KOPT-K1 (cell line): ENCODE measurements at regions not wholly inside any gene's neighbourhood (a gene's known extent, or its start where the extent isn't known, plus 50 kb on each side); places are given as distances from the start of the nearest gene placed in this dataset.

Experiments
- H3K27ac ChIP-seq: fragments of 200-600 bp; sonication (generic); 2 replicates; pipeline ENCODE4 v1.5.1; 2016; ENCODE audit warnings: antibody characterized with exemption, mild to moderate bottlenecking, low read depth, low read length; ENCODE audit not compliant: poor library complexity, severe bottlenecking
- H3K36me3 ChIP-seq: fragments of 200-600 bp; sonication (generic); 2 replicates; pipeline ENCODE4 v1.5.1; 2017; ENCODE audit warnings: antibody characterized with exemption, mild to moderate bottlenecking, low read length, moderate library complexity; ENCODE audit not compliant: insufficient read depth
- H3K9me3 ChIP-seq: fragments of 200-600 bp; sonication (generic); 2 replicates; pipeline ENCODE4 v1.5.1; 2017; ENCODE audit warnings: antibody characterized with exemption, low read length, mild to moderate bottlenecking; ENCODE audit not compliant: insufficient read depth, poor library complexity, severe bottlenecking

DNA sequence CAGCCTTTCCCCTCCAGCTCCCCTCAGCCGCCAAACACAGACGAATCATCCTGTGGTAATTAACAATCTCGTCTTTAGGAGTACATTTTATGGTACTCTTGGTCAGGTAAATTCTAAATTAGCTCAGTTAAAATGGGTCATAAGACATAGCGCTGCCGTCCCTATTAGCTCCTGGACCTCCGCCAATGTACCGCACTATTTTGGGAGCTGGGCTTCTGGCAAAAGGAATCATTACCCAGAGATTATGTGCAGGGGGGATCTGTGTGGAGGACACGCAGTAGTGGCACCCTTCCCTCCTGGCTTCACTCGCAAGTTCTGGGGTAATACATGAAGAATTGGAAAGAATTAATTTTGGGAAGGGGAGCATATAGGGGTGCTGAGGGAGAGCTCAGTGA, 68.6 kb upstream of the ONECUT1 start:
- H3K36me3 ChIP-seq: no peaks in the 10 kb centered on the region
- H3K27ac ChIP-seq: no peak overlapping the region
- H3K9me3 ChIP-seq: no peaks in the 10 kb centered on the region

DNA sequence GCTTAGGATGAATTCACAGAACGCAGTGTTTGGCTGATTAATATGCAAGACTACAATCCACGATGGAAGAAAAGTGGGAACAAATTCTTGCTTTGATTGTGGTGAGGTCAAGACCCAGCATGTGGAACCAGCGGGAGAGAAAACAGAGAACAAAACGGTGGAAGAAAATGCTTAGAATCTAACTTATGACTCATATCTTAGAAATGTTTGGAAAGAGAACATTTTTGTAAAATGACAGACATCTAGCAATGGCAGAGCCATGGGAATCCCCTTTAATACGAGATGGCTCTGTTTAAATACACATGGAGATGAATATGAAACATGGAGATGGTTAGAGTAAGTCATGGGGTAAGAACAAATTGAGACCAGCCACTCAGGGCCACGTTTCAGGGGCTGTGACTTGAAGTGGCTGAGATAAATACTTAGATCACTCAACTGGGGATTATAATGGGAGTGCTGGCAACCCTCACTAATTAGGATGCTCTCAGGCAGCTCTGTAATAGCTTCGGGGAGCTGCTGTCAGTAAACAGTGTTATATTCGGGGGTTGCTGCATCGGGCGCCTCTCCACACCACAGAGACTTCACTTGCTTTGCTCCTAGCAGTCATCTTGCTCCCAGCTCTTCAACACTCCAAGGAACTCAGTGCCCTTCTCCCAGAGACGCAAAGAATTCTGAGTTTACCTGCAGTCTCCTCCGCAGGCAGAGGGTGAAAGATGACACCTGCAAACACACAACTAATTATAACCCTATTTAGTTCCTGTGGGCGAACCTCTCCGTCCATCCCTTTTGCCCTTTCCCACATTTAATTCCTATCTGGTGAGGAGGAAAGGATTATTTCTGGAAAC, 68.0 kb upstream of the ONECUT1 start:
- Histone ChIP-seq H3K9me3 (no peaks in the 10 kb centered on the region), H3K27ac (no peak overlapping the region), H3K36me3 (no peaks in the 10 kb centered on the region)

- no peaks in the 10 kb centered on the region for H3K9me3 ChIP-seq
- no peaks in the 10 kb centered on the region for H3K36me3 ChIP-seq
- H3K27ac ChIP-seq: no peak overlapping the region
These were observed 67.3 kb upstream of the ONECUT1 start for GRCh38 chr15:52857471-52857870.

DNA sequence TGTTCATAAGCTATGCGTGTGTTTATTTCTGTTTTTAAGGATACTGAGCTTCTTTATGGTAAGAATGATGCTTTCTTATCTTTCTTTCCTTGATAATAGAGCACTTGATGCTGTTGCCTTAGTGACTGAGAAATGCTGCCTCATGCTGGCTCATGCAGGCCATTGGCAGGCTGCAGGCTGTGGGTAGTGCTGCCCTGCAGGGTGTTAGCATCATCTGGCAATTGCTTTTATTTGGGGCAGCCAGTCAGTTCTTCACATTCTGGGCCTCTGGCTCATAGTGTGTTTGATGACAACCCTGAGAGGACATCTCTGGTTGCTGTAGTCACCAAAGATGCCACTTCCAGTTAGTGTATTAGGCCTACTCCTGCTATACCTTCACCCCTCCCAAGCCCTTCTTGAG, 66.2 kb upstream of the ONECUT1 start:
- no peak overlapping the region for H3K27ac ChIP-seq
- H3K36me3 ChIP-seq: no peaks in the 10 kb centered on the region
- H3K9me3 ChIP-seq: no peaks in the 10 kb centered on the region

DNA sequence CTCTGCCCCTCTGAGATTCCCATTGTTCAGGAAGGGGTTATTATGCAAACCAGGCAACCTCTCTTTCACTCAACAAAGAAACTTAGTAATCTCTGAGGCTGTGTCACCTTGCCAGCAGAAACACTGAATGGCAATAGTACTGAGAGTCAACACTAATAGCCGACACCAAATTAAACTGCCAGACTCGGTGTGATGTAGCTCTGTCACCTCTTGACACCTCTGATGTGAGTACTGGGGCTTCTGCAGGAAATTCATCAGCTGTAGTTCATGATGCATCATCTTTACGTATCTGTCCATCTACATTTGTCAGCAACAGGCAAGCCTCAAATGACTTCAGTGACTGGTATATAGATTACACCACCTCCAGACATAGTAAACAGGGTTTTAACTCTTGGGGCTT, 65.0 kb upstream of the ONECUT1 start:
- no peaks in the 10 kb centered on the region for H3K36me3 ChIP-seq
- H3K27ac ChIP-seq: no peak overlapping the region
- no peaks in the 10 kb centered on the region for H3K9me3 ChIP-seq

DNA sequence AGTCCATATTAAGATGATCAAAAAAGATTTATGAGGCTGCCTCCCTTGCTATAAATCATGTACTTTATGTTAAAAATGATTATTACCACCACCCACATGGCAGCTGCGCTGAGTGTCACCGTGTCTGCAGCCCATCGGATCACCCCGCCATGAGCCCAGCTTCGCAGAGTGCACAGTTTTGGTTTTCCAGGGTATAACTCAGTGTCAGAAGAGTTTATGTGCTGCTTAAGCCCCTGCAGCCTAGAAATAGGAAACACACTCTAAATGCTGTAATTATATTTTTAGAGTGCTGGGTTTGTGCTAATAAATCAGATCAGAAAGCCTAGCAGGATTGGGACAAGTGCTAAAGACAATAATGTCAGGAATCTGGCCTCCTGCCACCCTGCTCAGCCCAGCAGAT, 54.7 kb upstream of the ONECUT1 start:
- Histone ChIP-seq H3K27ac (no peak overlapping the region), H3K9me3 (no peaks in the 10 kb centered on the region), H3K36me3 (no peaks in the 10 kb centered on the region)
